GM12873 (cell line): ENCODE measurements at regions not wholly inside any gene's neighbourhood (a gene's known extent, or its start where the extent isn't known, plus 50 kb on each side); places are given as distances from the start of the nearest gene placed in this dataset.
A peak's percentile ranks its signal among the peaks of the same experiment; 100 is the strongest.

Experiments used
- TF ChIP-seq, protein P1 (sequence below): IDR thresholded peaks from 2 replicates; pipeline ENCODE4 v1.5.1; 2012; ENCODE audit warnings: low read depth, mild to moderate bottlenecking, moderate library complexity, low read length, control low read depth; ENCODE audit not compliant: insufficient read depth; ENCODE audit errors: missing control alignments

DNA sequence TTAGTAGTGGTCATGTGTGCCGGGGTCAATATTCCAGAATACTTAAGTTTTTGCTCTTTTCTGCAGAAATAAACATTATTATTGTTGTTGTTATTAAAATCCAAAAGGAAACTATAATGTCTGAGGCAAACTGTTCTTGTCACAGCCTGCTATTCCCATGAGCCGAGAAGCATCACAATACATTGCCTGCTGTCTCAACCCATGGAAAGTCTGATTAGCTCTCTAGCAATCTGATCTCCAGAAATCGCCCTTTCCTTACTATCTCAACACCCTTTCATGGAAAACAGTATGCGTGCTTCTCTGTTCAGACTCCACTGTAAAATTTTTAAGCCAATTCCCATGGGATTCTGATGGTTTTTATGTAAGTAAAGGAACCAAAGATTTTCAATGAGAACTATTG is 811.0 kb downstream of the TUSC7 start:
- TF ChIP-seq, protein P1, sequence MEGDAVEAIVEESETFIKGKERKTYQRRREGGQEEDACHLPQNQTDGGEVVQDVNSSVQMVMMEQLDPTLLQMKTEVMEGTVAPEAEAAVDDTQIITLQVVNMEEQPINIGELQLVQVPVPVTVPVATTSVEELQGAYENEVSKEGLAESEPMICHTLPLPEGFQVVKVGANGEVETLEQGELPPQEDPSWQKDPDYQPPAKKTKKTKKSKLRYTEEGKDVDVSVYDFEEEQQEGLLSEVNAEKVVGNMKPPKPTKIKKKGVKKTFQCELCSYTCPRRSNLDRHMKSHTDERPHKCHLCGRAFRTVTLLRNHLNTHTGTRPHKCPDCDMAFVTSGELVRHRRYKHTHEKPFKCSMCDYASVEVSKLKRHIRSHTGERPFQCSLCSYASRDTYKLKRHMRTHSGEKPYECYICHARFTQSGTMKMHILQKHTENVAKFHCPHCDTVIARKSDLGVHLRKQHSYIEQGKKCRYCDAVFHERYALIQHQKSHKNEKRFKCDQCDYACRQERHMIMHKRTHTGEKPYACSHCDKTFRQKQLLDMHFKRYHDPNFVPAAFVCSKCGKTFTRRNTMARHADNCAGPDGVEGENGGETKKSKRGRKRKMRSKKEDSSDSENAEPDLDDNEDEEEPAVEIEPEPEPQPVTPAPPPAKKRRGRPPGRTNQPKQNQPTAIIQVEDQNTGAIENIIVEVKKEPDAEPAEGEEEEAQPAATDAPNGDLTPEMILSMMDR: no peak

DNA sequence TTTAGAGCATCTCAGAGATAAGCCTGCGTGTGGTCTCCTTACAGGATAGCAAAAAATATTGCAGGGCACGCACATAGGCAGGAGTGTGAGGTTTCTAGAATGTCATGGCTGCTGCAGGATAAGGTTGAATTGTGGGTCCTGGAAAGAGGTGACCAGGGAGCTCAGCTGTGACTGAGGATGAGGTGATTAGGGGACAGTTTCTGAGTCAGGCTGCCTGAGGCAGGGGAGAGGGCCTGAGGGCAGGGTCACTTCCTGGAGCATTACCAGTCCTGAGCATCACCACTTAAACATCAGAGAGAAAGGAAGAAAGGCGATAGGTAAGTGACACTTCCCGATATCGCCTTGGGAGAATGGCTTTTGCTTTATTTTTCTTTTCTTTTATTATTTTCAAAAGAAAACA is 813.8 kb downstream of the TUSC7 start:
- TF ChIP-seq, protein P1: no peak

DNA sequence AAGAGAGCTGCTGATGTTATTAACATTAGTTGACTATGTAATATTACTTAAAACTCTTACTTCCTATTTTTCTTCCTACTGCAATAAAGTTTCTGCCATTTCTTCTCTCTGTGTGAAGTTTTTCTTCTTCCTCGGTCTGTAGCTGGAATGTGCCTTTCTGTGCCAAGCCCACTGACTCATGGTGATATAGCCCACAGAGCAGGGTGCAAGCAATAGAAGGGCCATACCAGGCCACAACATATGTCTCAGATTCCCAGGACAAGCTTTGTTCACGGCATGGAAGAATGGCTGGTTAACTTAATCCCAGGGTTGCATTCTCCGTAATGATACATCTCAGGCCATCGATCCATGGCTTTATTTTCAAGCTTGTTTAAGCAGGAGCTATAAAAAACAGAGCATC is 815.3 kb downstream of the TUSC7 start:
- TF ChIP-seq, protein P1: no peak

DNA sequence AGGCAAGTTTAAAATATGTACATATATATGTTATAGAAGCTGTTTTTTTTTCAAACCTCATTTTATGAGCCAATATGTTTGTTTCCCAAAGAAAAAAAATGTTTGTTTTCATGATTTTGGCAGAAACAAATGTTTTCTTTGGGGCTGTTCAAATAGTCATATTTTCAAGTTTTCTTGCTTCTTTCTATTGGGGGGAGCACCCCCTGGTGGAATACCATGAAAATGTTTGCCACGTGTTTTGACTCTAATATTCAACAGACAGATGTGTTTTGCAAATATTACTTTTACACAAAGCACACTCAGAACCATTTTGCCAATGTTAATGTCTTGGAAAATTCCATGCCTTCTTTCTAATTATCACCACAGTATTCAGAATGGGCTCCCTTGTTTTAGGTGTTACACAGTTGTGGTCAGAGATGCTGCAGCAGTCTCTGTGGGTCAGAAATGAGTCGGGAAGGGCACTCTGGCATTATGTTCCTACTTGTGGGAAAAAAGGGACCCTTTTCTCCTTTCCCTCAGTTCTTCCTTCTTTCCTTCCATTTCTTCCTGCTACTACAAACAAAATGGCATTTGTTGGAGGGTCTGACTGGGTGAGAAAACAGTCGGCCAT is 817.0 kb downstream of the TUSC7 start:
- TF ChIP-seq, protein P1: peak; percentile 54

DNA sequence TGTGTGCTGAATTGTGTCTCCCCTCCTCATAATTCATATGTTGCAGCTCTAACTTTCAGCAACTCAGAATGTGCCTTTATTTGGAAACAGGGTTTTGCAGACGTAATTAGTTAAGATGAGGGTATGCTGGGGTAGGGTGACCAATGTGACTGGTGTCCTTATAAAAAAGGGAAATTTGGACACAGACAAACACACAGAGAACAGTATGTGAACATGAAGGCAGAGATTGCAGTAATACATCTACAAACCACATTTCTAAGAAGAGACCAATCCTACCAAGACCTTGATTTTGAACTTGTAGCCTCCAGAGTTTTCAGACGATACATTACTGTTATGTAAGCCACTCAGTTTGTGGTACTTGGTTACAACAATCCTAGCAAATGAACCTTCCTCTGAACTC is 817.8 kb downstream of the TUSC7 start:
- TF ChIP-seq, protein P1: no peak

DNA sequence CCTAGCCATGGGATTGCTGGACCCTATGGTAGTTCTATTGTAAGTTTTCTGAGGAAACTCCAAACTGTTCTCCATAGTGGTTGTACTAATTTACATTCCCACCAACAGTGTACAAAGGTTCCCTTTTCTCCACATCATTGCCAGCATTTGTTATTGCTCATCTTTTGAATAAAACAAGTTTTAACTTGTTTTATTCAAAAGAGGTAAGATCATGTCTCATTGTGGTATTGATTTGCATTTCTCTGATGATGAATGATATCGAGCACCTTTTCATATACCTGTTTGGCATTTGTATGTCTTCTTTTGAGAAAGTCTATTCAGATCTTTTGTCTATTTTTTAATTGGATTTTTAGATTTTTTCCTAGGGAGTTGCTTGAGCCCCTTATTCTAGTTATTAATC is 819.1 kb downstream of the TUSC7 start:
- TF ChIP-seq, protein P1: no peak

DNA sequence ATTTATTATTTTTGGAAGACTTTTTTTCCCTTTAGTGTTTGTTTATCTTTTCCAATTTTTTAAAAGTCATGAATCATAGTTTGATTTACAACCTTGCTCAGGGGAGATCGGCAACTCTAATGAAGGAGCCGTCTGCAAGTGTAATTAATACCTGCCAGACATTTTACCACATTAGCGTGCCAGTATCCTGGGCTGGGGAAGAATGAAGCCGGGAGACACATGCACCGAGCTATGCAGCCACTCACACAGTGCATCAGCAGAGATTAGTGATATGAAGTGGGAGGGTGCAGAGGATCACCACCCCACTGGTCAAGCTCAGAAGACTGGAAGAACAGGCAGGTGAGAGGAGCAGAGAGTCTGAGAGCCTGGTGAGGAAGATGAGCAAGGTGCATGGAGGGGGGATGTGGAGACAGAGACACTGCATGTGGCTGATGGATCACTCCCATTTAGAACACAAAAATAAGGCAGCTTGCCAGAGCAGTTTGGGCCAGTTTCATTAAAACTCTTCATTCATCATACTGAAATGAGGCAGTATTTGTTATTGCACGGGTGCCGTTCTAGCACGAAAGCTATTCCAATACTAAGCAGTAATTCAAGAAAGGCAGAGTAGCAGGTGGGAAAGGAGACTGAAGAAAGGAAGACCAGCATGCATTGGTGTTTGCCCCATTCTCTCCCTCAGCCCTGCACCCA is 821.6 kb downstream of the TUSC7 start:
- TF ChIP-seq, protein P1: no peak
